ENCODE measurements at regions not wholly inside any gene's neighbourhood (a gene's known extent, or its start where the extent isn't known, plus 50 kb on each side); places are given as distances from the start of the nearest gene placed in this dataset.
"Not testable (repeated sequence)": the region's sequence is repeated elsewhere in the genome, so short reads cannot be mapped to it uniquely, and the experiment has no call there.

GRCh38 chr1:192513697-192514096, 61.9 kb upstream of the RGS1 start:
- DNase-seq (no peak), ATAC-seq (no peak)
- intact Hi-C loops (cut with DNase I), result no loop called here

- DNase-seq, result no peak
- peak; percentile 83 to 86 for ATAC-seq
- intact Hi-C loops (cut with DNase I), result no loop called here
Observed at GRCh38 chr1:192516776-192517297, 58.7 kb upstream of the RGS1 start.

GRCh38 chr1:192517716-192518355, 57.7 kb upstream of the RGS1 start:
- ATAC-seq; DNase-seq; intact Hi-C loops (cut with DNase I): not testable (repeated sequence)

- DNase-seq, result no peak
- no peak for ATAC-seq
- intact Hi-C loops (cut with DNase I), result no loop called here
Observed at GRCh38 chr1:192518700-192519099, 56.9 kb upstream of the RGS1 start.

- ATAC-seq, result peak in 1 of 2 donors; percentile 50
- DNase-seq, result no peak
- intact Hi-C loops (cut with DNase I), result no loop called here
Observed at GRCh38 chr1:192521734-192522133, 53.8 kb upstream of the RGS1 start.

GRCh38 chr1:192522673-192523072, 52.9 kb upstream of the RGS1 start:
- ATAC-seq, result no peak
- intact Hi-C loops (cut with DNase I), result no loop called here
- no peak for DNase-seq

GRCh38 chr1:192524223-192524622, 51.4 kb upstream of the RGS1 start:
- DNase-seq, result no peak
- intact Hi-C loops (cut with DNase I), result no loop called here
- ATAC-seq, result peak; percentile 72 to 86

Data from left cardiac atrium (tissue), 4 donors.